ENCODE measurements at regions not wholly inside any gene's neighbourhood (a gene's known extent, or its start where the extent isn't known, plus 50 kb on each side); places are given as distances from the start of the nearest gene placed in this dataset.

- no peak for TF ChIP-seq POLR2A (IDR thresholded peaks at IDR 0.05; ENCODE audit: extremely low read depth, insufficient read length)
- TF ChIP-seq MAX (IDR thresholded peaks at IDR 0.05; ENCODE audit: low read depth, low read length): no peak
- no peak for TF ChIP-seq MYC (IDR thresholded peaks at IDR 0.05; ENCODE audit: low read depth, low read length)
- TF ChIP-seq CTCF (IDR thresholded peaks at IDR 0.05; ENCODE audit: low read depth, low read length): no peak
- no peak overlapping the region for H3K4me3 ChIP-seq (ENCODE audit: low read depth, low read length)
- DNase-seq (ENCODE audit: low read depth): no peak
Observed at GRCh38 chr6:51062166-51062722, 243.6 kb downstream of the TFAP2B start.

GRCh38 chr6:51077821-51078518 is 259.3 kb downstream of the TFAP2B start:
- no peak for DNase-seq (ENCODE audit: low read depth)
- no peak overlapping the region for H3K4me3 ChIP-seq (ENCODE audit: low read depth, low read length)
- TF ChIP-seq CTCF (IDR thresholded peaks at IDR 0.05; ENCODE audit: low read depth, low read length): no peak
- no peak for TF ChIP-seq POLR2A (IDR thresholded peaks at IDR 0.05; ENCODE audit: extremely low read depth, insufficient read length)
- TF ChIP-seq MYC (IDR thresholded peaks at IDR 0.05; ENCODE audit: low read depth, low read length): no peak
- TF ChIP-seq MAX (IDR thresholded peaks at IDR 0.05; ENCODE audit: low read depth, low read length): no peak

- TF ChIP-seq CTCF (IDR thresholded peaks at IDR 0.05; ENCODE audit: low read depth, low read length): no peak
- no peak for TF ChIP-seq MYC (IDR thresholded peaks at IDR 0.05; ENCODE audit: low read depth, low read length)
- TF ChIP-seq POLR2A (IDR thresholded peaks at IDR 0.05; ENCODE audit: extremely low read depth, insufficient read length): no peak
- no peak for TF ChIP-seq MAX (IDR thresholded peaks at IDR 0.05; ENCODE audit: low read depth, low read length)
- no peak for DNase-seq (ENCODE audit: low read depth)
- no peak overlapping the region for H3K4me3 ChIP-seq (ENCODE audit: low read depth, low read length)
Observed at GRCh38 chr6:51090343-51090742, 271.7 kb downstream of the TFAP2B start.

GRCh38 chr6:51093871-51094270 is 275.2 kb downstream of the TFAP2B start:
- TF ChIP-seq MYC (IDR thresholded peaks at IDR 0.05; ENCODE audit: low read depth, low read length) (no peak), POLR2A (IDR thresholded peaks at IDR 0.05; ENCODE audit: extremely low read depth, insufficient read length) (no peak), CTCF (IDR thresholded peaks at IDR 0.05; ENCODE audit: low read depth, low read length) (no peak), MAX (IDR thresholded peaks at IDR 0.05; ENCODE audit: low read depth, low read length) (no peak)
- no peak for DNase-seq (ENCODE audit: low read depth)
- H3K4me3 ChIP-seq (ENCODE audit: low read depth, low read length): no peak overlapping the region

GRCh38 chr6:51094271-51094670 is 275.6 kb downstream of the TFAP2B start:
- DNase-seq (ENCODE audit: low read depth): no peak
- H3K4me3 ChIP-seq (ENCODE audit: low read depth, low read length): no peak overlapping the region
- TF ChIP-seq CTCF (IDR thresholded peaks at IDR 0.05; ENCODE audit: low read depth, low read length): no peak
